B cell (primary cell): ENCODE measurements at regions not wholly inside any gene's neighbourhood (a gene's known extent, or its start where the extent isn't known, plus 50 kb on each side); places are given as distances from the start of the nearest gene placed in this dataset.

ENCODE experiments used
- ATAC-seq: fragments of 200-7000 bp; cut with Tn5 transposase; one replicate; pipeline ENCODE4 v1.10.0; 2021; ENCODE audit warnings: low read depth, mild to moderate bottlenecking, moderate number of reproducible peaks, moderate library complexity
- CTCF ChIA-PET: fragments of 350-600 bp; sonication (Branson Sonifier 250); formaldehyde crosslinking; loops from one replicate; lab custom pipeline; 2021; ENCODE audit warnings: antibody characterized with exemption, inconsistent platforms; lab: Charles Lee
- POLR2A ChIA-PET: fragments of 350-600 bp; sonication (Branson Sonifier 250); formaldehyde crosslinking; loops from one replicate; lab custom pipeline; 2021; ENCODE audit warnings: antibody characterized with exemption; lab: Charles Lee
- DNase-seq: peaks from one replicate; pipeline ENCODE4 v3.0.0; 2013
- H2AFZ ChIP-seq: 2 replicates; pipeline ENCODE4 v1.6.1; 2012; ENCODE audit warnings: mild to moderate bottlenecking, low read depth, low read length; ENCODE audit not compliant: insufficient read depth, poor library complexity, severe bottlenecking
- H3K27ac ChIP-seq, 2 donors: 1 replicate in 1 of 2; 2 replicates in 1 of 2; pipeline ENCODE4 v1.5.1; 2012 to 2013; ENCODE audit warnings: low read length in 2 of 2, mild to moderate bottlenecking in 2 of 2, moderate library complexity in 1 of 2
- H3K27me3 ChIP-seq, 4 experiments: fragments of 200-600 bp in 1 of 4; sonication (generic) in 1 of 4; replicated peaks in 1 of 4; 1 replicate in 2 of 4; 2 replicates in 2 of 4; pipeline versions ENCODE4 v1.6.1 to v1.7.0; 2013 to 2016; ENCODE audit warnings: low read length in 3 of 4, mild to moderate bottlenecking in 2 of 4, mixed read lengths in 1 of 4, moderate library complexity in 1 of 4; ENCODE audit not compliant: insufficient read depth in 4 of 4, control insufficient read depth in 3 of 4; ENCODE audit errors: control extremely low read depth in 1 of 4
- H3K36me3 ChIP-seq, 2 experiments: replicated peaks in 1 of 2; 1 replicate in 1 of 2; 2 replicates in 1 of 2; pipeline versions ENCODE4 v1.6.1 to v1.7.1; 2013; ENCODE audit warnings: low read length in 1 of 2; ENCODE audit not compliant: insufficient read depth in 2 of 2, control insufficient read depth in 1 of 2; ENCODE audit errors: control extremely low read depth in 1 of 2, extremely low read depth in 1 of 2
- H3K4me1 ChIP-seq, 2 donors: fragments of 200-600 bp in 1 of 2; sonication (generic) in 1 of 2; 1 replicate in 1 of 2; 2 replicates in 1 of 2; pipeline versions ENCODE4 v1.5.1 to v1.6.1; 2013 to 2017; ENCODE audit warnings: low read length in 2 of 2; ENCODE audit not compliant: control insufficient read depth in 2 of 2, insufficient read depth in 2 of 2
- H3K4me2 ChIP-seq: replicated peaks from 2 replicates; pipeline ENCODE3; 2012; ENCODE audit warnings: mild to moderate bottlenecking, low read depth, low read length; ENCODE audit not compliant: poor library complexity, severe bottlenecking
- H3K4me3 ChIP-seq, 5 experiments: fragments of 200-600 bp in 1 of 5; sonication (generic) in 1 of 5; 1 replicate in 3 of 5; 2 replicates in 2 of 5; pipeline versions ENCODE4 v1.5.1 to v1.7.0; 2011 to 2016; ENCODE audit warnings: low read length in 4 of 5, mild to moderate bottlenecking in 4 of 5, low read depth in 2 of 5, control low read depth in 1 of 5, moderate library complexity in 1 of 5; ENCODE audit not compliant: insufficient read depth in 1 of 5; ENCODE audit errors: control extremely low read depth in 1 of 5, extremely low read depth in 1 of 5
- H3K79me2 ChIP-seq: fragments of 200-600 bp; sonication (generic); one replicate; pipeline ENCODE4 v1.6.0; 2016; ENCODE audit warnings: low read length; ENCODE audit not compliant: control insufficient read depth, insufficient read depth
- H3K9ac ChIP-seq: fragments of 200-600 bp; sonication (generic); 2 replicates; pipeline ENCODE4 v1.6.1; 2017; ENCODE audit warnings: mild to moderate bottlenecking, low read length, moderate library complexity
- H3K9me3 ChIP-seq, 3 donors: one replicate each; pipeline versions ENCODE4 v1.6.1 to v1.7.1; 2013; ENCODE audit warnings: low read length in 2 of 3; ENCODE audit not compliant: control insufficient read depth in 2 of 3, insufficient read depth in 1 of 3; ENCODE audit errors: control extremely low read depth in 1 of 3
- H4K20me1 ChIP-seq: 2 replicates; pipeline ENCODE4 v1.6.0; 2012; ENCODE audit warnings: mild to moderate bottlenecking, low read length; ENCODE audit not compliant: insufficient read depth, control insufficient read depth, poor library complexity, severe bottlenecking
- H3K27ac Mint-ChIP-seq: one replicate; pipeline ENCODE4 v1.8.0; 2021; ENCODE audit warnings: mixed read lengths
- H3K27me3 Mint-ChIP-seq: one replicate; pipeline ENCODE4 v1.8.0; 2021; ENCODE audit warnings: mixed read lengths
- H3K4me1 Mint-ChIP-seq: one replicate; pipeline ENCODE4 v1.8.0; 2021; ENCODE audit warnings: mixed read lengths
- H3K4me3 Mint-ChIP-seq: one replicate; pipeline ENCODE4 v1.8.0; 2021; ENCODE audit warnings: mixed read lengths
- H3K9me3 Mint-ChIP-seq: one replicate; pipeline ENCODE4 v1.8.0; 2022; ENCODE audit warnings: mixed read lengths; ENCODE audit not compliant: insufficient read depth
- CTCF ChIP-seq: fragments of 200-600 bp; IDR thresholded peaks from one replicate; pipeline ENCODE4 v1.8.0; 2022; ENCODE audit warnings: antibody characterized with exemption, mild to moderate bottlenecking
- EZH2 ChIP-seq: IDR thresholded peaks from 2 replicates; pipeline ENCODE4 v1.6.1; 2012; ENCODE audit warnings: borderline replicate concordance, low read depth, mild to moderate bottlenecking, moderate library complexity, low read length; ENCODE audit not compliant: insufficient read depth, poor library complexity, severe bottlenecking
- WGBS: methylation state at CpG from one replicate; pipeline ENCODE4 v1.1.5; 2013; ENCODE audit warnings: missing lambda C conversion rate; ENCODE audit not compliant: insufficient coverage; 5-methylcytosine and 5-hydroxymethylcytosine counted together
- intact Hi-C: fragments of 100-400 bp; cut with micrococcal nuclease; formaldehyde crosslinking; loops from one replicate; pipeline ENCODE4 v1.10.0; 2022

- no peaks in the 10 kb centered on the region for H4K20me1 ChIP-seq
- POLR2A ChIA-PET, result no interaction called here
- no peak overlapping the region for H3K4me2 ChIP-seq
- intact Hi-C loops, result no loop called here
- Mint-ChIP-seq H3K9me3 (peaks cover 5% of the 10 kb centered on the region), H3K27me3 (no peaks in the 10 kb centered on the region), H3K4me1 (no peaks in the 10 kb centered on the region), H3K4me3 (no peak overlapping the region), H3K27ac (no peak overlapping the region)
- H3K9ac ChIP-seq, result no peak overlapping the region
- no peaks in the 10 kb centered on the region for H3K27me3 ChIP-seq
- DNase-seq (no peak), ATAC-seq (no peak)
- 88% methylated on average over 1 of the region's 2 CpGs for WGBS
- no peaks in the 10 kb centered on the region for H3K9me3 ChIP-seq
- CTCF ChIA-PET, result no interaction called here
- H3K4me3 ChIP-seq, result no peak overlapping the region
- TF ChIP-seq EZH2 (no peak), CTCF (no peak)
- no peak overlapping the region for H3K27ac ChIP-seq
- H3K36me3 ChIP-seq, result no peaks in the 10 kb centered on the region
- H3K79me2 ChIP-seq, result no peaks in the 10 kb centered on the region
- H3K4me1 ChIP-seq, result no peaks in the 10 kb centered on the region
- no peak overlapping the region for H2AFZ ChIP-seq
Observed at GRCh38 chr11:15509082-15509481, 394.4 kb downstream of the INSC start.

- Histone ChIP-seq H3K4me3 (no peak overlapping the region), H3K4me1 (no peaks in the 10 kb centered on the region), H3K9me3 (peaks cover 0 to 2% (median 2%) of the 10 kb centered on the region in 3 donors), H3K36me3 (no peaks in the 10 kb centered on the region), H4K20me1 (no peaks in the 10 kb centered on the region), H3K27me3 (no peaks in the 10 kb centered on the region), H3K79me2 (no peaks in the 10 kb centered on the region), H2AFZ (no peak overlapping the region), H3K4me2 (no peak overlapping the region), H3K27ac (no peak overlapping the region), H3K9ac (no peak overlapping the region)
- intact Hi-C loops, result no loop called here
- WGBS, result 69% methylated on average over 2 of the region's 2 CpGs
- ChIA-PET POLR2A (no interaction called here), CTCF (no interaction called here)
- Mint-ChIP-seq H3K9me3 (peaks cover 8% of the 10 kb centered on the region), H3K4me1 (no peaks in the 10 kb centered on the region), H3K27me3 (no peaks in the 10 kb centered on the region), H3K27ac (no peak overlapping the region), H3K4me3 (no peak overlapping the region)
- ATAC-seq (no peak), DNase-seq (no peak)
- TF ChIP-seq EZH2 (no peak), CTCF (no peak)
Observed at GRCh38 chr11:15519124-15519791, 404.5 kb downstream of the INSC start.
